Smooth muscle cell (in vitro differentiated cells): ENCODE measurements at regions not wholly inside any gene's neighbourhood (a gene's known extent, or its start where the extent isn't known, plus 50 kb on each side); places are given as distances from the start of the nearest gene placed in this dataset.

Experiments used
- DNase-seq: peaks from one replicate; lab custom pipeline; 2025; ENCODE audit not compliant: unreplicated experiment; lab: John Stamatoyannopoulos, UW
- H2AFZ ChIP-seq: fragments of 200-600 bp; sonication (generic); 2 replicates; pipeline ENCODE4 v1.6.0; 2016; ENCODE audit warnings: antibody characterized with exemption, low read depth, mild to moderate bottlenecking
- H3F3A ChIP-seq: fragments of 200-600 bp; sonication (generic); 2 replicates; pipeline ENCODE4 v1.6.0; 2017; ENCODE audit warnings: antibody characterized with exemption, low read depth
- H3K27ac ChIP-seq: fragments of 200-600 bp; sonication (generic); 2 replicates; pipeline ENCODE4 v1.5.1; 2016; ENCODE audit warnings: low read depth, mild to moderate bottlenecking
- H3K27me3 ChIP-seq: fragments of 200-600 bp; sonication (generic); 2 replicates; pipeline ENCODE4 v1.6.1; 2016; ENCODE audit warnings: low read depth, mild to moderate bottlenecking
- H3K36me3 ChIP-seq: fragments of 200-600 bp; sonication (generic); 2 replicates; pipeline ENCODE4 v1.5.1; 2016; ENCODE audit warnings: low read depth
- H3K4me1 ChIP-seq: fragments of 200-600 bp; sonication (generic); 2 replicates; pipeline ENCODE4 v1.5.1; 2016; ENCODE audit warnings: low read depth
- H3K4me2 ChIP-seq: fragments of 200-600 bp; sonication (generic); 2 replicates; pipeline ENCODE4 v1.6.0; 2016; ENCODE audit warnings: mild to moderate bottlenecking
- H3K4me3 ChIP-seq: fragments of 200-600 bp; sonication (generic); 2 replicates; pipeline ENCODE4 v1.5.1; 2016; ENCODE audit warnings: mild to moderate bottlenecking
- H3K79me2 ChIP-seq: fragments of 200-600 bp; sonication (generic); 2 replicates; pipeline ENCODE4 v1.6.0; 2016; ENCODE audit warnings: low read depth, mild to moderate bottlenecking
- H3K9ac ChIP-seq: fragments of 200-600 bp; sonication (generic); 2 replicates; pipeline ENCODE4 v1.6.0; 2016; ENCODE audit warnings: low read depth
- H3K9me3 ChIP-seq: fragments of 200-600 bp; sonication (generic); replicated peaks from 2 replicates; pipeline ENCODE4 v1.5.1; 2016; ENCODE audit warnings: low read depth
- H4K20me1 ChIP-seq: fragments of 200-600 bp; sonication (generic); 2 replicates; pipeline ENCODE4 v1.6.0; 2016; ENCODE audit warnings: low read depth
- CTCF ChIP-seq: fragments of 200-600 bp; sonication (generic); IDR thresholded peaks from 2 replicates; pipeline ENCODE4 v1.5.1; 2017; ENCODE audit warnings: borderline replicate concordance, mild to moderate bottlenecking, antibody characterized with exemption; ENCODE audit not compliant: insufficient read depth, poor library complexity, severe bottlenecking
- WGBS: methylation state at CpG from one replicate; pipeline ENCODE4 v1.1.7; 2016; ENCODE audit warnings: low lambda C conversion rate; 5-methylcytosine and 5-hydroxymethylcytosine counted together

GRCh38 chr6:3509336-3509735, 52.5 kb upstream of the SLC22A23 start:
- Histone ChIP-seq H3K9ac (no peak overlapping the region), H3K4me2 (no peak overlapping the region), H3K36me3 (no peaks in the 10 kb centered on the region), H3K27me3 (no peaks in the 10 kb centered on the region), H3F3A (no peaks in the 10 kb centered on the region), H3K79me2 (no peaks in the 10 kb centered on the region), H2AFZ (no peak overlapping the region), H3K27ac (no peak overlapping the region), H3K4me3 (no peak overlapping the region), H3K4me1 (peaks cover 4% of the 10 kb centered on the region), H4K20me1 (no peaks in the 10 kb centered on the region), H3K9me3 (no peaks in the 10 kb centered on the region)
- 91% methylated on average over 4 of the region's 4 CpGs for WGBS
- DNase-seq: no peak
- TF ChIP-seq CTCF: no peak

DNA sequence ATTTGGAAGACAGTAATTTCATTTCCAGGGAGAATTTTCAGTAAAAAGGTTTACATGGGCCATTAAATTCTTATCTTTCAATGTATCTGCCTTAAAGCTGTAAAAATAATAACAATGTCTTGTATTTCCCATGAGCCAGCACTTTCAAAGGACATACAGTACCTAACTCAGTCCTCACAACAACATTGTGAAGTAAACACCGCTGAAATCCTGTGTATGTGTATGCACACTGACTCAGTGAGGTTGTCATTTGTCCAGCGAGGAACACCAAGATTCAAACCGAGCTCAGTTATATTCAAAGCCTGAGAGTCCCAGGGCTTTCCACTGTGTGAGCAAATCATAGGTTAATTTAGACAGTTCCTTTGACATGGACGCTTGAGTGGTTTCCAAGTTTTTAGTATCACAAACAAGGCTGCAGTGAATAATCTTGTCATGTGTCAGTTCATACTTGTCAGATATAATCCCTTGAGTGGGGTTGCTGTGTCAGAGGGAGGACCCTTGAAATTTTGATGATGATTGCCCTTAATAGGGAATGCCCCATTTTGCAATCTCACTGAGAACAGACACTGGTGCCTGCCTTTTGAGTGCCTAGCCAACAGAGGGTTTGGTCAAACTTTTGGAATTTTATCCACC, 50.0 kb upstream of the SLC22A23 start:
- H3K9ac ChIP-seq: no peak overlapping the region
- no peak for DNase-seq
- no peak overlapping the region for H2AFZ ChIP-seq
- 79% methylated on average over 4 of the region's 4 CpGs for WGBS
- H4K20me1 ChIP-seq: no peaks in the 10 kb centered on the region
- H3K9me3 ChIP-seq: no peaks in the 10 kb centered on the region
- H3K4me1 ChIP-seq: peaks cover 11% of the 10 kb centered on the region
- no peak overlapping the region for H3K4me3 ChIP-seq
- no peak overlapping the region for H3K4me2 ChIP-seq
- H3K27me3 ChIP-seq: no peaks in the 10 kb centered on the region
- H3K27ac ChIP-seq: no peak overlapping the region
- no peaks in the 10 kb centered on the region for H3K36me3 ChIP-seq
- H3F3A ChIP-seq: peaks cover 3% of the 10 kb centered on the region
- TF ChIP-seq CTCF: no peak
- H3K79me2 ChIP-seq: no peaks in the 10 kb centered on the region
